ENCODE measurements at regions not wholly inside any gene's neighbourhood (a gene's known extent, or its start where the extent isn't known, plus 50 kb on each side); places are given as distances from the start of the nearest gene placed in this dataset.

- no peak for TF ChIP-seq CTCF (IDR thresholded peaks at IDR 0.05)
- no peak overlapping the region for H3K4me3 ChIP-seq
- DNase-seq, result peak; percentile 32
- peaks cover 5% of the 10 kb centered on the region for H3K4me1 ChIP-seq
- H3K9me3 ChIP-seq, result no peaks in the 10 kb centered on the region
- peak overlapping the region; percentile 38 for H3K27ac ChIP-seq
- intact Hi-C loops (cut with DNase I), result no loop called here
- no peaks in the 10 kb centered on the region for H3K36me3 ChIP-seq
- H3K9ac ChIP-seq (ENCODE audit: low read depth in 2 of 2, low read length in 2 of 2), result no peak overlapping the region
- H3K27me3 ChIP-seq, result no peaks in the 10 kb centered on the region
Measured at GRCh38 chr12:92546635-92547348, 156.0 kb upstream of the PLEKHG7 start.

DNA sequence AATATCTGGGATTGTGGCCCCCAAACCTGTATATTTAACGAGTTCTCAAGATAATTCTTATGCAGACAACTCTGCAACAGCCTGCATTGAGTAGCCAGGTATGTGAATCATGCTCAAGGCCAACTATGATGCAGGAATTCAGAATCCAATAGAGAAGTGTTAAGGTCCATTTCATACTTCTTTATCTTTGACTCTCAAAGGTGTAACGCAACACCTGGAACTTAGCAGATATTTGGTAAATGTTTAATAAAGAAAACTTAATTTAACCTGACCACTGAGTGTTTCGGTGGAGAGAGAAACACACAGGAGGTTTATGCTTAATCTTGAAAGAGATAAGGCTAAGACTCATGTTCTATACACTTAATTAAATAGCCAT is 156.5 kb upstream of the PLEKHG7 start:
- Histone ChIP-seq H3K9me3 (no peaks in the 10 kb centered on the region), H3K27ac (peak overlapping the region; percentile 38), H3K4me1 (peaks cover 5% of the 10 kb centered on the region), H3K4me3 (no peak overlapping the region), H3K9ac (ENCODE audit: low read depth in 2 of 2, low read length in 2 of 2) (no peak overlapping the region), H3K27me3 (no peaks in the 10 kb centered on the region), H3K36me3 (no peaks in the 10 kb centered on the region)
- TF ChIP-seq CTCF (IDR thresholded peaks at IDR 0.05), result no peak
- no peak for DNase-seq
- intact Hi-C loops (cut with DNase I), result no loop called here

DNA sequence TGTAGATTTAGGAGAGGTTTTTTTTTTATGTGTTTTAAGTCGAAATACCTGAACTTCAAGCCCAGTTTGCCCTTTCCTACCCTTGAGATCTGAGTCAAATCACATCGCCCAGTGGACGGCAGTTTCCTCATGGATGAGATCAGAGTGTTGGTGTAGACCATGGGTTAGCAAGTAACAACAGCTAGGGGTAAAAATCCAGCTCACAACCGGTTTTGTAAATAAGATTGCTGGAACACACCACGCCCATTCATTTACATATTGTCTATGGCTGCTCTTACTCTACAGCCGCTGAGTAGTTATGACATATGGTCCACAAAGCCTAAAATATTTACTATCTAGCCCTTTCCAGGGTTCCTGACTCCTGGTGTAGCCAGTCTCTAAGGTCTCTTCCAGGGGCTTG is 158.5 kb upstream of the PLEKHG7 start:
- no peak overlapping the region for H3K9ac ChIP-seq (ENCODE audit: low read depth in 2 of 2, low read length in 2 of 2)
- H3K4me1 ChIP-seq, result peaks cover 11% of the 10 kb centered on the region
- DNase-seq, result peak; percentile 30
- intact Hi-C loops (cut with DNase I), result no loop called here
- no peak overlapping the region for H3K4me3 ChIP-seq
- no peaks in the 10 kb centered on the region for H3K9me3 ChIP-seq
- H3K27ac ChIP-seq, result peak overlapping the region; percentile 73
- H3K27me3 ChIP-seq, result no peaks in the 10 kb centered on the region
- TF ChIP-seq CTCF (IDR thresholded peaks at IDR 0.05), result no peak
- no peaks in the 10 kb centered on the region for H3K36me3 ChIP-seq

DNA sequence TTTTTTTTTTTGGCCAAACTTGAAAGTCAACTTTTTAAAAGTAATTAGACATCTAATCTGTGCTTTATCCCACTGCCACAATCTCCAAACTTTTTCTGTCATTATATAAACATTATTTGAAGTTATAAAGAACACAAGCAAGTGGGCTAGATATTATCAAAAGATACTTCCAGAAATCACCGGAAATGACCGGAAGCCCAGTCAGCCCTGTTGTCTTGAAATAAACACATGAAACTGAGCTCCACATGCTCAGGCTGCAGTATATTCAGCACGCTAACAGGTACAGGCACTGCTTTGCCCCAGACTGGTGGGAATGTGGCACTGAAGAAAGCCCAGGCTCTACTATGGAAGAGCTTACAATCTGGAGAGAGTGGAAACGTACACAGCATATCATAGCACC is 158.9 kb upstream of the PLEKHG7 start:
- Histone ChIP-seq H3K4me1 (peaks cover 11% of the 10 kb centered on the region), H3K36me3 (no peaks in the 10 kb centered on the region), H3K9me3 (no peaks in the 10 kb centered on the region), H3K27me3 (no peaks in the 10 kb centered on the region), H3K4me3 (no peak overlapping the region), H3K27ac (peak overlapping the region; percentile 73), H3K9ac (ENCODE audit: low read depth in 2 of 2, low read length in 2 of 2) (peak overlapping the region in 1 of 2 donors; percentile 43)
- intact Hi-C loops (cut with DNase I), result no loop called here
- peak; percentile 33 for DNase-seq
- TF ChIP-seq CTCF (IDR thresholded peaks at IDR 0.05), result no peak

GRCh38 chr12:92543359-92543758 is 159.4 kb upstream of the PLEKHG7 start:
- intact Hi-C loops (cut with DNase I), result no loop called here
- Histone ChIP-seq H3K9ac (ENCODE audit: low read depth in 2 of 2, low read length in 2 of 2) (no peak overlapping the region), H3K4me1 (peaks cover 11% of the 10 kb centered on the region), H3K27ac (peak overlapping the region; percentile 73), H3K36me3 (no peaks in the 10 kb centered on the region), H3K27me3 (no peaks in the 10 kb centered on the region), H3K9me3 (no peaks in the 10 kb centered on the region), H3K4me3 (no peak overlapping the region)
- peak; percentile 79 for DNase-seq
- TF ChIP-seq CTCF (IDR thresholded peaks at IDR 0.05), result no peak

Measured in colonic mucosa (tissue), 4 donors.